ENCODE measurements at regions not wholly inside any gene's neighbourhood (a gene's known extent, or its start where the extent isn't known, plus 50 kb on each side); places are given as distances from the start of the nearest gene placed in this dataset.

GRCh38 chr4:42296196-42296595 lies 101.1 kb upstream of the SHISA3 start:
- no peak for TF ChIP-seq POLR2A (IDR thresholded peaks at IDR 0.05)
- TF ChIP-seq CTCF (IDR thresholded peaks at IDR 0.05 in 8 of 11, conservative IDR thresholded peaks at IDR 0.05 in 3 of 11) = no peak

Data from spleen (tissue), 7 donors.